ENCODE measurements at regions not wholly inside any gene's neighbourhood (a gene's known extent, or its start where the extent isn't known, plus 50 kb on each side); places are given as distances from the start of the nearest gene placed in this dataset.
"Not testable (repeated sequence)": the region's sequence is repeated elsewhere in the genome, so short reads cannot be mapped to it uniquely, and the experiment has no call there.

DNA sequence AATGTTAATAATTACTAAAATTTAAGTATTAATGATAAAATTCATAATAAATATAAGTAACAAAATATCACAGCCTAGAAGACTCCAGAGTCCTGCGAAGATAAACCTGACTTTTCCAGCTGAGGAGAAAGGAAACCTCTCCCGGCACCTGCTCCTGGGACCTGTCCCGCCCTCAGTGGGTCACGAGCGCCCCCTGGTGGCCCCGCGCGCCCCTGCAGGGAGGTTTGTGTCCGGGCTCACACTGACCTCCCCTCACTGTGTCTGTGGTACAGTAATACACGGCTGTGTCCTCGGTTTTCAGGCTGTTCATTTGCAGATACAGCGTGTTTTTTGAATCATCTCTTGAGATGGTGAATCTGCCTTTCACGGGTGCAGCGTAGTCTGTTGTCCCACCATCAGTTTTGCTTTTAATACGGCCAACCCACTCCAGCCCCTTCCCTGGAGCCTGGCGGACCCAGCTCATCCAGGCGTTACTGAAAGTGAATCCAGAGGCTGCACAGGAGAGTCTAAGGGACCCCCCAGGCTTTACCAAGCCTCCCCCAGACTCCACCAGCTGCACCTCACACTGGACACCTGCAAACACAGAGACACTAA, 627.1 kb downstream of the TMEM121 start:
- intact Hi-C loops (cut with DNase I); H3K4me3 ChIP-seq; H3K27me3 ChIP-seq (ENCODE audit: low read depth); H3K9me3 ChIP-seq; H3K27ac ChIP-seq; H3K4me1 ChIP-seq; ATAC-seq; H3K36me3 ChIP-seq: not testable (repeated sequence)
- TF ChIP-seq, protein P1, sequence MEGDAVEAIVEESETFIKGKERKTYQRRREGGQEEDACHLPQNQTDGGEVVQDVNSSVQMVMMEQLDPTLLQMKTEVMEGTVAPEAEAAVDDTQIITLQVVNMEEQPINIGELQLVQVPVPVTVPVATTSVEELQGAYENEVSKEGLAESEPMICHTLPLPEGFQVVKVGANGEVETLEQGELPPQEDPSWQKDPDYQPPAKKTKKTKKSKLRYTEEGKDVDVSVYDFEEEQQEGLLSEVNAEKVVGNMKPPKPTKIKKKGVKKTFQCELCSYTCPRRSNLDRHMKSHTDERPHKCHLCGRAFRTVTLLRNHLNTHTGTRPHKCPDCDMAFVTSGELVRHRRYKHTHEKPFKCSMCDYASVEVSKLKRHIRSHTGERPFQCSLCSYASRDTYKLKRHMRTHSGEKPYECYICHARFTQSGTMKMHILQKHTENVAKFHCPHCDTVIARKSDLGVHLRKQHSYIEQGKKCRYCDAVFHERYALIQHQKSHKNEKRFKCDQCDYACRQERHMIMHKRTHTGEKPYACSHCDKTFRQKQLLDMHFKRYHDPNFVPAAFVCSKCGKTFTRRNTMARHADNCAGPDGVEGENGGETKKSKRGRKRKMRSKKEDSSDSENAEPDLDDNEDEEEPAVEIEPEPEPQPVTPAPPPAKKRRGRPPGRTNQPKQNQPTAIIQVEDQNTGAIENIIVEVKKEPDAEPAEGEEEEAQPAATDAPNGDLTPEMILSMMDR (IDR thresholded peaks at IDR 0.05) = peak; percentile 96
- DNase-seq = peak; percentile 81

DNA sequence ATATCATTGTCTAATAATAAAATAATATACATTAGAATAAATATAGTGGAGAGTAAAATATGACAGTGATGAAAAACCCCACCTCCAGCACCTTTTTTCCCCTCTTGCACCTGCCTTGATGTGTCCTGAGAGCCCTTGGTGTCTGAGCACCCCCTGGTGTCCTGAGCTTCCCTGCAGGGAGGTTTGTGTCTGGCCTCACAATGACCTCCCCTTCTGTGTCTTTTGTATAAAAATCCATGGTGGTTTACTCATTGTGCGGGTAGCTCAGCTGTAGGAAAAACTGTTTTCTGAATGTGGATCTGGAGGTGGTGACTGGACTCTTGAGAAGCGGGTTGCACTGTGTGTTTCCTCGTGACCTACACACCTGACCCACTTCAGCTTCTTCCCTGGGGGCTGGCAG, 636.9 kb downstream of the TMEM121 start:
- Histone ChIP-seq H3K36me3 (no peaks in the 10 kb centered on the region), H3K27me3 (ENCODE audit: low read depth) (peaks cover 13% of the 10 kb centered on the region), H3K4me1 (no peaks in the 10 kb centered on the region), H3K27ac (no peak overlapping the region), H3K4me3 (no peak overlapping the region), H3K9me3 (no peaks in the 10 kb centered on the region)
- TF ChIP-seq, protein P1 (IDR thresholded peaks at IDR 0.05) = no peak
- intact Hi-C loops (cut with DNase I) = no loop called here
- no peak for DNase-seq
- ATAC-seq = no peak

DNA sequence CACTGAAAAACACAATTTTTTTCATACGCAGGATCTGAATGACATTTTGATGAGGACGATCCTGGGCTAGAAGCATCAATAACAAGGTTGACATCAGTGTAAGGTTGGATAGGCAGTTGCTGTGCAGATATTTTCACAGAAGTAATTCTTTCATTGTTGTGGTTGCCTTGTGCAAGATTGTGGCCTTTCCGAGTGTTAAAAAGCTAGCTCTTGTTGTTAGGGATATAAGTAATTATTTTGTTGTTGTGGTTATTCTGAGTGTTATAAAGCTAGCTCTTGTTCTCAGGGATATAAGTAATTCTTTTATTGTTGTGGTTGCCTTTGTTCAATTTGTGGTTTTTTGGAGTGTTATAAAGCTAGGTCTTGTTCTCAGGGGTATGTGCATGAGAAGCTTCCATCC, 637.4 kb downstream of the TMEM121 start:
- not testable (repeated sequence) for ATAC-seq, DNase-seq

DNA sequence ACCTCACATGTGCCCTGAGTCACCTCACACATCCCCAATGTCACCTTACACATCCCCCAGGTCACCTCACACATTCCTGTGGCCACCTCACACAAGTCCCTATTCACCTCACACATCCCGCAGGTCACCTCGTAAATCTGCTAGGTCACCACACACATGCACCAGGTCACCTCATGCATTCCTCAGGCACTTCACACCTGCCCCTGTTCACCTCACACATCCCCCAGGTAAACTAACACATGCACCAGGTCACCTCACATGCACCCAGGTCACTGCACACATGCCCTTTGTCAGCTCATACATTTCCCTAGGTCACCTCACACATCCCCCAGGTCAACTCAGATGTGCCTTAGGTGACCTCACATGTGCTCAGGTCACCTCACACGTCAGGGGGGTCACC, 639.8 kb downstream of the TMEM121 start:
- H3K4me3 ChIP-seq = no peak overlapping the region
- no peak for ATAC-seq
- no peaks in the 10 kb centered on the region for H3K36me3 ChIP-seq
- no peaks in the 10 kb centered on the region for H3K9me3 ChIP-seq
- intact Hi-C loops (cut with DNase I) = no loop called here
- DNase-seq = no peak
- TF ChIP-seq, protein P1 (IDR thresholded peaks at IDR 0.05) = no peak
- H3K27ac ChIP-seq = no peak overlapping the region
- H3K4me1 ChIP-seq = no peaks in the 10 kb centered on the region
- H3K27me3 ChIP-seq (ENCODE audit: low read depth) = peaks cover 13% of the 10 kb centered on the region

More for the DNA sequence above, 637.4 kb downstream of the TMEM121 start:
- intact Hi-C loops (cut with DNase I); H3K4me3 ChIP-seq; H3K27ac ChIP-seq; H3K4me1 ChIP-seq; H3K9me3 ChIP-seq; H3K36me3 ChIP-seq: not testable (repeated sequence)
- H3K27me3 ChIP-seq (ENCODE audit: low read depth) = peaks cover 13% of the 10 kb centered on the region

DNA sequence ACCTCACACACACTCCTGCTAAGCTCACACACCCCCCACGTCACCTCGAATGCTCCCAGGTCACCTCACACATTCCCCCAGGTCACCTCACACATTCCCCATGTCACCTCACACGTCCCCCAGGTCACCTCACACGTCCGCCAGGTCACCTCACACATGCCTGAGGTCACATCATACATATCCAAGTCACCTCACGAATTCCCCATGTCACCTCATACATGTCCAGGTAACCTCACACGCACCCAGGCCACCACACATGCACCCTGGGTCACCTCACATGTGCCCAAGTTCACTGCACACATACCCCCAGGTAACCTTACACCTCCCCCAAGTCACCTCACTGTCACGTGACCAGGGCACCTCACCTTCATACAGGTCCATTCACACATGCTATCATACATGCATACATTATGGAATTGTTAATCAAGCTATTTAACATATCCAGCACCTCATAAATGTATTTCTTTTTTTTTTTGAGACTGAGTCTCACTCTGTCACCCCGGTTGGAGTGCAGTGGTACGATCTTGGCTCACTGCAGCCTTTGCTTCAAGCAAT, 640.3 kb downstream of the TMEM121 start:
- Histone ChIP-seq H3K9me3 (no peaks in the 10 kb centered on the region), H3K4me1 (no peaks in the 10 kb centered on the region), H3K27ac (no peak overlapping the region), H3K36me3 (no peaks in the 10 kb centered on the region), H3K27me3 (ENCODE audit: low read depth) (peaks cover 13% of the 10 kb centered on the region), H3K4me3 (no peak overlapping the region)
- TF ChIP-seq, protein P1 (IDR thresholded peaks at IDR 0.05) = no peak
- intact Hi-C loops (cut with DNase I) = no loop called here
- ATAC-seq (no peak), DNase-seq (no peak)

DNA sequence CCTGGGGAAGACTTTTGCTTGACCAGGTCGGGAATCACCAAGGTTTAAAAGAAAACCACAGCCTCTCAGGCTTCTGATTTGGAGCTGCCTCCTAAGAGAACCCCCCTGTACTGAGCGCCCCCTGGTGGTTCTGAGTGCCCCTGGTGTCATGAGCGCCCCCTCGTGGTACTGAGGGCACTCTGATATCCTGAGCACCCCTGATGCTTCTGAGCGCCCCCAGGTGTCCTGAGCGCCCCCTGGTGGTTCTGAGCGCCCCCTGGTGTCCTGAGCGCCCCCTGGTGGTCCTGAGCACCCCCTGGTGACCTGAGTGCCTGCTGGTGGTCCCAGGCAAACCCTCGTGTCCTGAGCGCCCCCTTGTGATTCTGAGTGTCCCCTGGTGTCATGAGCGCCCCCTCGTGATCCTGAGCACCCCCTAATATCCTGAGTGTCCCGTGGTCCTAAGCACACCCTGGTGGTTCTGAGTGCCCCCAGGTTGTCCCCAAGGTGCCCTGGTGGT, 643.8 kb downstream of the TMEM121 start:
- H3K9me3 ChIP-seq; ATAC-seq; H3K4me1 ChIP-seq; H3K36me3 ChIP-seq; H3K4me3 ChIP-seq; intact Hi-C loops (cut with DNase I); H3K27ac ChIP-seq: not testable (repeated sequence)
- peak; percentile 54 for DNase-seq
- TF ChIP-seq, protein P1 (IDR thresholded peaks at IDR 0.05) = peak; percentile 48
- peaks cover 13% of the 10 kb centered on the region for H3K27me3 ChIP-seq (ENCODE audit: low read depth)

All from lower lobe of right lung (tissue), 2 donors.